A673 (cell line): ENCODE measurements at regions not wholly inside any gene's neighbourhood (a gene's known extent, or its start where the extent isn't known, plus 50 kb on each side); places are given as distances from the start of the nearest gene placed in this dataset.

Experiments used
- BruUV-seq: library from RNA; stranded (reverse); fragments of 400-500 nt; replicated peaks from 2 replicates; lab custom pipeline; 2021; lab: Mats Ljungman, UMichigan
- CTCF ChIA-PET: fragments of 300-600 bp; sonication (Branson Sonifier 250); formaldehyde crosslinking; loops from one replicate; lab custom pipeline; 2022; ENCODE audit warnings: antibody characterized with exemption; lab: Charles Lee
- POLR2A ChIA-PET: fragments of 300-600 bp; sonication (Branson Sonifier 250); formaldehyde crosslinking; loops from one replicate; lab custom pipeline; 2022; ENCODE audit warnings: antibody characterized with exemption; ENCODE audit not compliant: low non-redundant PET; lab: Charles Lee
- DNase-seq: peaks from one replicate; pipeline ENCODE4 v3.0.0-alpha.2; 2015; ENCODE audit warnings: low spot score
- H3K27ac ChIP-seq: fragments of 200-600 bp; sonication (generic); 2 replicates; pipeline ENCODE4 v1.5.1; 2016; ENCODE audit warnings: mixed run types, low read depth, mild to moderate bottlenecking, mixed read lengths, antibody characterized with exemption, low read length; ENCODE audit not compliant: poor library complexity, severe bottlenecking
- H3K27me3 ChIP-seq: fragments of 200-600 bp; sonication (generic); replicated peaks from 2 replicates; pipeline ENCODE4 v1.6.1; 2017; ENCODE audit warnings: mixed run types, low read depth, mild to moderate bottlenecking, mixed read lengths, antibody characterized with exemption, low read length; ENCODE audit not compliant: insufficient read depth, poor library complexity
- H3K36me3 ChIP-seq: fragments of 200-600 bp; sonication (generic); 2 replicates; pipeline ENCODE4 v1.6.1; 2016; ENCODE audit warnings: mixed run types, mild to moderate bottlenecking, mixed read lengths, antibody characterized with exemption, low read length; ENCODE audit not compliant: insufficient read depth, poor library complexity, severe bottlenecking
- H3K4me1 ChIP-seq: fragments of 200-600 bp; sonication (generic); 2 replicates; pipeline ENCODE4 v1.6.1; 2017; ENCODE audit warnings: mixed run types, mild to moderate bottlenecking, mixed read lengths, antibody characterized with exemption, low read length; ENCODE audit not compliant: insufficient read depth, poor library complexity, severe bottlenecking
- H3K4me3 ChIP-seq: fragments of 200-600 bp; sonication (generic); 2 replicates; pipeline ENCODE4 v1.5.1; 2016; ENCODE audit warnings: low read depth, mixed run types, mild to moderate bottlenecking, mixed read lengths, low read length; ENCODE audit not compliant: poor library complexity, severe bottlenecking
- H3K9me3 ChIP-seq: fragments of 200-600 bp; sonication (generic); 2 replicates; pipeline ENCODE4 v1.6.1; 2016; ENCODE audit warnings: mixed run types, low read depth, mild to moderate bottlenecking, mixed read lengths, antibody characterized with exemption, low read length; ENCODE audit not compliant: poor library complexity, severe bottlenecking
- CTCF ChIP-seq: fragments of 300-800, 200-600 bp; sonication (generic); conservative IDR thresholded peaks from 2 replicates; pipeline ENCODE4 v1.5.1; 2017; ENCODE audit warnings: low read depth, mild to moderate bottlenecking, antibody characterized with exemption, low read length, moderate library complexity, mixed read lengths
- EZH2 ChIP-seq: fragments of 200-600 bp; sonication (generic); IDR thresholded peaks from 2 replicates; pipeline ENCODE4 v1.6.1; 2017; ENCODE audit warnings: borderline replicate concordance, low read depth, mild to moderate bottlenecking, mixed read lengths, antibody characterized with exemption, low read length; ENCODE audit not compliant: poor library complexity, severe bottlenecking
- intact Hi-C: fragments of 100-400 bp; cut with micrococcal nuclease; formaldehyde crosslinking; loops from one replicate; pipeline ENCODE4 v1.10.0; 2022; ENCODE audit not compliant: unreplicated experiment

DNA sequence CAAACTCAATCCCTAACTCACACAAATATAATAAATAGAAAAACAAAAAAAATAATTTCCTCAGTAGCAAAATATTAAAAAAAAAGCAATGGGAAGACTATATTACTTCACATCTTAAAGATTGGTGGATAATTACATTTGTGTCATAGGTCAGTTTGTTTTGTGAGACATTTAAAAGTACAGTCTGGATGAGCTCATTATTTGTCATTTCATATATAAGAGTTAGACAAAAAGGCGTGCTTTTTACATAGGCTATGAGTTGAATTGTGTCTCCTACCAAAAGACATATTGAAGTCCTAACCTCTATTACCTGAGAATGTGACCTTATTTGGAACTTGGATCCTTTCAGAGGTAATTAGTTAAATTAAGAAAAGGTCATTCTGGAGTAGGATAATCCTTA lies 710.1 kb upstream of the CBLB start:
- no peak for DNase-seq
- Histone ChIP-seq H3K4me3 (no peak overlapping the region), H3K27ac (no peak overlapping the region), H3K9me3 (no peaks in the 10 kb centered on the region), H3K27me3 (no peaks in the 10 kb centered on the region), H3K36me3 (no peaks in the 10 kb centered on the region), H3K4me1 (peaks cover 2% of the 10 kb centered on the region)
- CTCF ChIA-PET: no interaction called here
- POLR2A ChIA-PET: no interaction called here
- TF ChIP-seq CTCF (no peak), EZH2 (no peak)
- intact Hi-C loops: no loop called here
- no TSS peak for BruUV-seq

DNA sequence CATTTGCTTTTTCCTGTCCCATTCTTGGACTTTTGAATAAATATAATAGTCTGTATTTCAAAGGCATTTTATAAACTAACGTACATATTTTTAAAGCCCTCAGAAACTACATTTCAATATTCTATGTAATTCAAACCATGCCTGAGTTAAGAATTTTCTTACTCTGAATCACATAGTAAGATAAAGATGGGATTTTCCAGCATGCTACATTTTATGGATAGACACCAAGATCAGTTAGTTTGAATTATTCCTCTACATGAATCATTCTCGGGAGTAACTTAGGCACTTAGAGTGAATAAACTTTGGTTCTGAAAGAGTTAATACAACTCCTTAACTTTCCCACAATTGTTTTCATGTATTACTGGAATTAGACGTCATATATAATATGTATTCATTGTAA lies 713.3 kb upstream of the CBLB start:
- intact Hi-C loops: no loop called here
- POLR2A ChIA-PET: no interaction called here
- no peak for DNase-seq

DNA sequence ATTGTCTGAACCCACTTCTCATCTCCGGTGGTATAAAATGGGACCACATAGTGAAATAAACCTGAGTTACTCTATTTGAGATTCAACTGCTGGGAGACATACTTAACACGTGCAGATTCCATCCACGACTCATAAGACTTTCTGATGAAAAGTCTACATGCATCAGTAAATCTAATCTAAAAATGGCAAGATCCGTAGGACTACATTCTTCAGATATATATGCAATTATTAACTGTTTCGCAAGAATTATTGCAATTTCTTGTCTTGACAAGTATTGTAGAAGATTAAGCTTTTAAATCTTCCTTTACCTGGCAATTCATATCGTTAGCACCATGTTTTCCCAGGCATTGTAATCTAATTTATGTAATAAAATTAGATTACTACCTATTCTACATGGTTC lies 718.7 kb upstream of the CBLB start:
- BruUV-seq: no TSS peak
- ChIA-PET CTCF (no interaction called here), POLR2A (no interaction called here)
- no peak overlapping the region for H3K27ac ChIP-seq
- H3K4me1 ChIP-seq: peaks cover 18% of the 10 kb centered on the region
- no peak for TF ChIP-seq EZH2
- no peak for TF ChIP-seq CTCF
- H3K27me3 ChIP-seq: no peaks in the 10 kb centered on the region
- no peak for DNase-seq
- intact Hi-C loops: no loop called here
- no peak overlapping the region for H3K4me3 ChIP-seq
- H3K36me3 ChIP-seq: no peaks in the 10 kb centered on the region
- H3K9me3 ChIP-seq: no peaks in the 10 kb centered on the region

More for the DNA sequence above, 713.3 kb upstream of the CBLB start:
- BruUV-seq: no TSS peak
- no peaks in the 10 kb centered on the region for H3K9me3 ChIP-seq
- no peaks in the 10 kb centered on the region for H3K36me3 ChIP-seq
- no peaks in the 10 kb centered on the region for H3K27me3 ChIP-seq
- TF ChIP-seq CTCF (no peak), EZH2 (no peak)
- H3K4me1 ChIP-seq: no peaks in the 10 kb centered on the region
- H3K4me3 ChIP-seq: no peak overlapping the region
- no peak overlapping the region for H3K27ac ChIP-seq
- CTCF ChIA-PET: no interaction called here
